M059J (cell line): ENCODE measurements at regions not wholly inside any gene's neighbourhood (a gene's known extent, or its start where the extent isn't known, plus 50 kb on each side); places are given as distances from the start of the nearest gene placed in this dataset.

ENCODE experiments used
- DNase-seq: peaks from one replicate; pipeline ENCODE4 v3.0.0-alpha.2; 2012; ENCODE audit warnings: low read depth

DNA sequence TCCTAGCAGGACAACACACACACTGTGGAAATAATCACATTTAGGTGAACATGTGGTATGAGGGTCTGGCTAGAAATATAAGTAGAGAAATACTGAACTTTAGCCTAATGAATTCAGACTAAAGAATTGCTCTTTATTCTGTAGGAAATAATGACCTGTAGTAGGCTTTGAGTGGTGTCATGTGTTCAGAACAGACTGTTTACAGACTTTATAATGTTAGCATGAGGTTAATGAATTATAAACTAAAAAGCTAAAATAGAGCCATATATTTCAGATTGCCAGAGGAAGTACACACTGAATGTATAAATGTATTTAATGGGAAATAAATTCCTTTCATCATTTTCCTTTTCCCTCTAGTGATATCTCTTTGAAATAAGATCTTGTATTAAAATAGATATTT lies 669.5 kb upstream of the EPHA7 start:
- no peak for DNase-seq

- DNase-seq, result no peak
Measured at GRCh38 chr6:94074764-94075163, 655.4 kb upstream of the EPHA7 start.

DNA sequence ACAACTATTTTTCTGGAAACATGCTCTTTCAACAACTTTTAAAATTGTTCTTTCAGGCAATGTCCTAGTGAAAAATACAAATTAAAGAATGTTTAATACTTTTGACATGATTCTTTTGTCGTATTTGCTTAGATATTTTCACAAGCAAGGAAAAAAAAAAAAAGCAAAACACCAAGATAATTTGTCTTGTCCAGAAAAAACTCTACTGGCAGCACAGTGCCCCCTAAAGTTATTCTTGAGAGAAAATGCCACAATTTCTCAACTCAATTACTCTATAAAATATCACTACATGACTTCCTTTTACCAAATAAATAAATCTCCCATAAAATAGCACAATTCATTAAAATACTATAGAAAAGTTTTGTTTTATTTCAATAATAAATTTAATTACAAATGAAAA lies 652.5 kb upstream of the EPHA7 start:
- no peak for DNase-seq

- no peak for DNase-seq
Measured at GRCh38 chr6:94065707-94066337, 646.5 kb upstream of the EPHA7 start.

GRCh38 chr6:94052749-94053148 lies 633.4 kb upstream of the EPHA7 start:
- no peak for DNase-seq

- DNase-seq, result no peak
Measured at GRCh38 chr6:94050515-94050914, 631.2 kb upstream of the EPHA7 start.

DNA sequence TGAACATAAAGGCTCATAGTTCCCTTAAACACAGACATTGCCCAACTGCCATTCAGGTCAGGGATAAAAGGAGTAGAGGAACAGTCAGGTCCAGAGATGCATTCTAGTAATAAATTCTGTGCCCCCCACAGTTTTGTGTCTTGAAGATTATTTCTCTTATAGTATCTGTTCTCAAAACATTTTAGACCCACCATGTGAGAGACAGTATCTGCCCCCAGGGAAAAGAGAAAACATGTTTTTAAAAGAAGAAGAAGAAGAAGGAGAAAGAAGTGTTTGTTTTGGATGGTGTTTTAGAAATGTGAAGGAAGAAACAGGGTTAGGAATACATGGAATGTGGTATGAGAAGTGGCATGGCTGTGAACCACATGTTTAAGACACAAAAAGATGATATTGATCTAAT lies 629.6 kb upstream of the EPHA7 start:
- DNase-seq, result no peak

DNA sequence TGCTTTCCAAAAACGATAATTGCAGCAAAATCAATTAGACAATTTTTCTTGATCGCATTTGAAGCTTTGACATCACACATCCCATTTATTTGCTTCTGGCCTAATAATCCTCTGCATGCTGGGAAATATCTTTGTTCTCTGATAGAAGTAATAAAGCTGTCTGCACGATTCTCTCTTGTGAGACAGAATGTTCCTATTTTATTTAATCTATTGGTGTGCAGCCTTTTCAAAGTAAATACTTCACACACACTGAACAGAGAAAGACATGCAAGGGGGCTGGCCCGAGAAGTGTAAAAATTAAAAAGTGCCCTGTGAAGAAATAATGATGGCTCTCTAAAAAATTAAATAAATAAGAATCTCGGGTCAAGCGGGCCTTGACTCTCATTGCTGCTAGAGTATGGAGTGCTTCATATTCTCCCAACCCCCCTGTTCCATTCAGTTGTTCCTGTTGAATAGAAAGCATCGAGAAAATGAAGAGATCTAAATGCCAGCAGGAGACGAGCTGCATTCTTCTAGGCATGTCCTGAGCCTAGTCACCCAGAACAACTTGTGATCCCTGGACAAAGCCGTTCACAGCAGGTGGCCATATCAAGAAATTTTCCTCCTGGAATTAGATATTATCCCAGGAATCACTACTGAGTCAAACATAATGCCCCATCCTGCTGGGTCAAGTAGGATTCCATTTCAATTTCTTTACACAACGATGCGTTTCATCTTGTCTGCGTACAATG lies 625.9 kb upstream of the EPHA7 start:
- DNase-seq, result no peak

DNA sequence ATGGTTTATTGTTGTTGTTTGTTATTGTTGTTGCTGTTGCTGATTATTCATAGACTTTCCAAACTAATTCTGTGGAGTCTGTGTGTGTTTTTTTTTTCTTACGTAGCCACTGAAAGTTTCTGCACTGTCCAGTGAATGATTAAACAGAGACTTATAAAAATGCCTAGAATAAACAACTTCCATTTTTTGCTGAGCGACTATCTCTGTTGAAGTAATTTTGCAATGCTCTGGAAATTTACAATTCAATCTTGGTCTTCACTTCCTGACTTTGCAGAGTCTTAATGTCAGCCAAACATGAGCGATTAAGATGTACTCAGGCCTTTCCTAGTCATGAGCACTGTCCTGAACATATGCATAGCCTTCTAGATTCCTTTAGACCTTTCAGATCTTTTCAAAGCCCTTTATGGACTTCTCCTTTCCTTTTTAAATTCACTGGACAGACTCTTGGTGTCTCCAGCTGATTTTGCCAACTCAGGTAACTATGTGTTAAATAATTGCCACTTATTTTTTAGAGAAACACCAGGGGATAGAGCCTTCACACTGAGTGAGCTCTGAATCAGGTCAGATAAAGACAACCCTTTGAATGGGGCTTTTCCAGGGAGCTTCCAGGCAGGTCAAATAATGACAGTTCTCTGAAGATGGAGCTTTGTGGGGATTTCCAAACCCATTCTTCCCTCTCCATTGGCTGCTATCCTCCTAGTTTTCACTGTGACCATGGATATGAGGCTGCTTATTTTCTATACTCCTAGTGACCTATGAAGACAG lies 622.8 kb upstream of the EPHA7 start:
- no peak for DNase-seq

- DNase-seq, result no peak
Measured at GRCh38 chr6:94036024-94036423, 616.7 kb upstream of the EPHA7 start.

DNA sequence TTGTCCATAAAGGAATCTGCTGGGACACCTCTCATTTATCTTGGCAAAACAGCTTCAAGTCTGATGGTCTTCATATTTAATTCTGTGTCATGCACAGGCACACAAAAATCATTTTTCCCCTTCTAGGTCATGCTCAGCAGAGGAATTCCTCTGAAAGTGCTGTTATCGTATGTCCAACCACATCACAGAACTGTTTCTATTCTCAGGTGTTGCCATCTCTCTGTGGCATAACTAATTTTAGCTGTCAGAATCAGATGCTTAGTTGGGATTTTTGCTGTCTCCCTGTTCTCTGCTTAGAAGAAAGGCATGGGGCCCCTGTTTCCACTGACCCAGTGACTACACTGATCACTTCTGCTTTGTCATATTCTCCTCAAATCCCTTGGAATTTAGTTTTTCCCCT lies 608.0 kb upstream of the EPHA7 start:
- DNase-seq, result no peak

DNA sequence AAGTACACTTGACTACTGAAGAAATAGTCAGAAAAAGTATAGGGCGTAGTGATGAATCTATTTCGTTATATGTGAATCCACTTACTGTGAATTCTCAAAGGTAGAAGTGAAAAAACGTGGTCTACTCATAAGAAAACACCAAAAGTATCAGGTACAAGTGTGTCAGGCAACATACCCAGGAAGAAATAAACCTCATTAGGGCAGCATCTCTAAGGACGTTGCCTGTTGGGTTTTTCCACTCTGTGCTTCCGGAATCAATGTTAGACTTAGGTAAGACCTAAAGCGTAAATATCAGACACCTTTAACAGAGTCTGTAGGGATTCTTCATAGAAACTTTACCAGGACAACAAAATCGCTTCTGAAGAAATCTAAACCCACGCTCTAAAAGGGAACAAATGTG lies 607.2 kb upstream of the EPHA7 start:
- DNase-seq, result no peak

DNA sequence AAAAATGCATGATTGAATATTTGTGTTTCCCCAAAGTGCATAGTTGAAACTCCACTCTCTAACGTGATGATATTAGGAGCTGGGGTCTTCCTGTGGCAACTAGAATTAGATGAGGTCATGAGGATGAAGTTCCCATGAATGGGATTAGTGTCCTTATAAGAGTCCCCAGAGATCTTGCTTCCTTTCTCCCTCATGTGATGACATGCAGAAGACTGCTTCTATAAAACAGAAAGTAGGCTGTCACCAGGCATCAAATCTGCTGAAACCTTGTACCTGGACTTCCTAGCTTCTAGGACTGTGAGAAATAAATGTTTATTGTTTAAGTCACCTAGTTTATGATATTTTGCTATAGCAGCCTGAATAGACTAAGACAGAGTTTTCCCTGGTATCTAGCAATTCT lies 586.5 kb upstream of the EPHA7 start:
- DNase-seq, result no peak

DNA sequence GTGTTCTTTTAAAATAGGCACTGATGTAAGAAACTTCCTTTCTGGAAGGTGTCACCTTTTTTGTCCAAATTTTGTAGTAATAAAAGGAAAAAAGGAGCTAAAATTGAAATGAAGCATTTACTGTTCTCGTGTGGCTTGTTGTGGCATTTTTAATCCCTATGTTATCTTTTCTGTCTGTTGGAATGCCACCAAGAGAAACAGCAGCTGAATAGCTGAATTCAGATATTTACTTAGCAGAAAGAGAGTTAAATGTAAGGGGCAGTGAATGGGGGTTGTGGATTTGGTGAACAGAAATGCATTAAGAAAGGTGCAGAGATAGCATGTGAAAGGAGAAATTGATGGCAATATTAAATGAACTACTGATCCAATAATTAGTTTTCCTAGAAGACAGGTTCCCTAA lies 573.6 kb upstream of the EPHA7 start:
- DNase-seq, result no peak

- no peak for DNase-seq
Measured at GRCh38 chr6:93989630-93990029, 570.3 kb upstream of the EPHA7 start.

GRCh38 chr6:93985953-93986352 lies 566.6 kb upstream of the EPHA7 start:
- no peak for DNase-seq

DNA sequence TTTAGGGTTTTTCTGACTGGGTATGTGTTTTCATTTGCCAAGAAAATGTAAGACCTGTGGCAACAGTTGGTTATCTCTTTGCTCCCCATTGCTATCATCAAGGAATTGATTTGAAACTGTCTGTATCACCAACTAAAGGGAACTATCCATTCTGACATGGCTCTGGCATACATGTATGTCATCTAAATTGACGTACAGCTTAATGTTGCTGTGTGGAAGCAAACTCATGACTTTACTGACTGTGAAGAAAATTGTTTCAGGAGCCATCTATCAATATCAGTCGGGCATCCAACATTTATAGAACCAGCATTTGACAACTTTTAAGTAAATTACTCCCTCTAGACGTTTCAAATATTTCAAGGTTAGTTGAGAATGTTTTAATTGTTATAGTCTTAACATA lies 555.8 kb upstream of the EPHA7 start:
- DNase-seq, result no peak

DNA sequence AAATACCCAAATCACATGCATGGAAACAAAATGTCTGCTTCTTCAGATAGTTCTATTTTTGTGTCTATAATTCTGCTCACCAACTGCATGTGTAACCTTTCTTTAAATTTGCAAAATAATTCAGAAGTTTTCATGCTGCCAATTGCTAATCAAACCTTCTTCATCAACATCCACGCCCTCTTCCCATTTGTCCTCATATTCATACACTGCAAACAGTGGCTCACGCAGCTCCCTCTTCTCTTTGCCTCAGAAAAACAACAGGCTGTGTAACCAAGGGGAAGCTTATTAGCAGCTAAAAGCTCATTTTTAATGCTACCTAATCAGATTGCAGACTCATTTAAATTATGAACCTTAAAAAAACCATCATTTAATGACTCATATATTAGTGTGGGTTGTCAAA lies 555.0 kb upstream of the EPHA7 start:
- DNase-seq, result no peak

- DNase-seq, result no peak
Measured at GRCh38 chr6:93972791-93973190, 553.4 kb upstream of the EPHA7 start.

- no peak for DNase-seq
Measured at GRCh38 chr6:93970684-93971083, 551.3 kb upstream of the EPHA7 start.

- DNase-seq, result no peak
Measured at GRCh38 chr6:93968126-93968525, 548.8 kb upstream of the EPHA7 start.

- DNase-seq, result no peak
Measured at GRCh38 chr6:93964926-93965325, 545.6 kb upstream of the EPHA7 start.

DNA sequence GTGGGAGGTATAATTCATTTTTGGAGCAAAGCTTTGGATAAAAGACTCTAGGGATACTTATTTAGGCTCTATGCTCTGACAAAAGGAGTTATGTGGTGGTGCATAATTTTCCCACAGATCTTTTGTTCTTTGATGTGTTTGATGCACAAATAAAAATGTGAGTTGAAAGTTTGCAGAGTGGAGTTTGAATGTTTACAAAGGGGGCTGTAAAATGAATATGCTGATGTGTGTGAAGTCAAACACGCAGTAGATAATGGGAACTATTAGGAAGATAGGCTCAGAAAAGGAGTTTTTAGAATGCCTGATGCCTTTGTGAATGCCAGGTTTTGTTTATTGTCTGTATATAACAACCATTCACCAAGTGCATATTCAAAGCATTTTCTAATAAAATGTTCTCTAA lies 545.0 kb upstream of the EPHA7 start:
- no peak for DNase-seq
